Liver (tissue), 2 donors: ENCODE measurements at regions not wholly inside any gene's neighbourhood (a gene's known extent, or its start where the extent isn't known, plus 50 kb on each side); places are given as distances from the start of the nearest gene placed in this dataset.

Experiments
- TF ChIP-seq, protein P1 (sequence below): fragments of 150-350 bp; IDR thresholded peaks from 2 replicates; pipeline ENCODE4 v1.5.1; 2017; ENCODE audit warnings: improper control_type of control experiment, low read depth, low read length; ENCODE audit not compliant: missing input control
- TF ChIP-seq, protein P2 (sequence below): IDR thresholded peaks from 2 replicates; pipeline ENCODE4 v1.6.1; 2016; ENCODE audit warnings: antibody characterized with exemption
- donor health status: healthy.

DNA sequence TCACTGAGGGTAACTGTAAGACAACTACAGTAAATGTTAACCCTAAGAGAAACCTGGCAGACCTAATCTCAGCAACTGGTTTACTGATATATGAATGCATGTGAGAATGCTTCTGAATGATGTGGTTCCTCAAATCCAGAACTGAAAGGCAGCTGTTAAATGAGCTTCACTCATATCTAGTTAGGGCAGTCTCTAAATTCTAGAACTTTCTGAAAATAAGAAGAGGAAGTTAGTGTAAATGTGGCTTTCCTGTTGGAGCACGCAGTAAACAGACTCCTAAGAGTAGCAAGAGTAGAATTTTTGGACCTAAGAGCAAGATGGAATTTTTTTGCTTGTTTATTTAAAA is 117.9 kb upstream of the KCNN2 start:
- TF ChIP-seq, protein P1, sequence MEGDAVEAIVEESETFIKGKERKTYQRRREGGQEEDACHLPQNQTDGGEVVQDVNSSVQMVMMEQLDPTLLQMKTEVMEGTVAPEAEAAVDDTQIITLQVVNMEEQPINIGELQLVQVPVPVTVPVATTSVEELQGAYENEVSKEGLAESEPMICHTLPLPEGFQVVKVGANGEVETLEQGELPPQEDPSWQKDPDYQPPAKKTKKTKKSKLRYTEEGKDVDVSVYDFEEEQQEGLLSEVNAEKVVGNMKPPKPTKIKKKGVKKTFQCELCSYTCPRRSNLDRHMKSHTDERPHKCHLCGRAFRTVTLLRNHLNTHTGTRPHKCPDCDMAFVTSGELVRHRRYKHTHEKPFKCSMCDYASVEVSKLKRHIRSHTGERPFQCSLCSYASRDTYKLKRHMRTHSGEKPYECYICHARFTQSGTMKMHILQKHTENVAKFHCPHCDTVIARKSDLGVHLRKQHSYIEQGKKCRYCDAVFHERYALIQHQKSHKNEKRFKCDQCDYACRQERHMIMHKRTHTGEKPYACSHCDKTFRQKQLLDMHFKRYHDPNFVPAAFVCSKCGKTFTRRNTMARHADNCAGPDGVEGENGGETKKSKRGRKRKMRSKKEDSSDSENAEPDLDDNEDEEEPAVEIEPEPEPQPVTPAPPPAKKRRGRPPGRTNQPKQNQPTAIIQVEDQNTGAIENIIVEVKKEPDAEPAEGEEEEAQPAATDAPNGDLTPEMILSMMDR, result no peak
- TF ChIP-seq, protein P2, sequence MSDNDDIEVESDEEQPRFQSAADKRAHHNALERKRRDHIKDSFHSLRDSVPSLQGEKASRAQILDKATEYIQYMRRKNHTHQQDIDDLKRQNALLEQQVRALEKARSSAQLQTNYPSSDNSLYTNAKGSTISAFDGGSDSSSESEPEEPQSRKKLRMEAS, result no peak
